ENCODE measurements at regions not wholly inside any gene's neighbourhood (a gene's known extent, or its start where the extent isn't known, plus 50 kb on each side); places are given as distances from the start of the nearest gene placed in this dataset.

GRCh38 chr5:84695330-84695729, 310.6 kb upstream of the EDIL3 start:
- TF ChIP-seq, protein P1, sequence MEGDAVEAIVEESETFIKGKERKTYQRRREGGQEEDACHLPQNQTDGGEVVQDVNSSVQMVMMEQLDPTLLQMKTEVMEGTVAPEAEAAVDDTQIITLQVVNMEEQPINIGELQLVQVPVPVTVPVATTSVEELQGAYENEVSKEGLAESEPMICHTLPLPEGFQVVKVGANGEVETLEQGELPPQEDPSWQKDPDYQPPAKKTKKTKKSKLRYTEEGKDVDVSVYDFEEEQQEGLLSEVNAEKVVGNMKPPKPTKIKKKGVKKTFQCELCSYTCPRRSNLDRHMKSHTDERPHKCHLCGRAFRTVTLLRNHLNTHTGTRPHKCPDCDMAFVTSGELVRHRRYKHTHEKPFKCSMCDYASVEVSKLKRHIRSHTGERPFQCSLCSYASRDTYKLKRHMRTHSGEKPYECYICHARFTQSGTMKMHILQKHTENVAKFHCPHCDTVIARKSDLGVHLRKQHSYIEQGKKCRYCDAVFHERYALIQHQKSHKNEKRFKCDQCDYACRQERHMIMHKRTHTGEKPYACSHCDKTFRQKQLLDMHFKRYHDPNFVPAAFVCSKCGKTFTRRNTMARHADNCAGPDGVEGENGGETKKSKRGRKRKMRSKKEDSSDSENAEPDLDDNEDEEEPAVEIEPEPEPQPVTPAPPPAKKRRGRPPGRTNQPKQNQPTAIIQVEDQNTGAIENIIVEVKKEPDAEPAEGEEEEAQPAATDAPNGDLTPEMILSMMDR (CRISPR knock-in tag; IDR thresholded peaks at IDR 0.05): no peak
- TF ChIP-seq POLR2AphosphoS5 (IDR thresholded peaks at IDR 0.05; ENCODE audit: low read depth, low read length): no peak
- TF ChIP-seq ZNF431 (CRISPR knock-in tag; IDR thresholded peaks at IDR 0.05; ENCODE audit: borderline replicate concordance, low read depth): no peak

Data from HepG2 (cell line).